Heart left ventricle (tissue), 13 donors: ENCODE measurements at regions not wholly inside any gene's neighbourhood (a gene's known extent, or its start where the extent isn't known, plus 50 kb on each side); places are given as distances from the start of the nearest gene placed in this dataset.

Experiments used
- CTCF ChIP-seq, 12 donors: fragments of 200-600 bp; sonication (generic) in 4 of 12; IDR thresholded peaks; one replicate each; pipeline versions ENCODE4 v1.5.0 to v1.8.0; 2018 to 2022; ENCODE audit warnings: antibody characterized with exemption in 12 of 12, mild to moderate bottlenecking in 5 of 12
- POLR2A ChIP-seq, 2 donors: fragments of 450-650 bp; IDR thresholded peaks; one replicate each; pipeline ENCODE4 v1.6.1; 2017; ENCODE audit warnings: antibody characterized with exemption in 2 of 2, mild to moderate bottlenecking in 2 of 2, moderate library complexity in 2 of 2
- donor health status: ischemic (EF 13 %, LVEDD 7.1; RV severe dilation, severe dysfunction).
- donor health status: DM: no; HTN: yes; CAD: no.
- donor health status: DM: no; HTN: no; CAD: no.
- donor health status: ischemic (EF 25% LVEDD 6.9; RV normal size, moderate dysfunction).
- donor health status: ischemic (EF 25% LVEDD 5.7; RV mildly dilated, moderate dysfunction).
- donor health status: ischemic (EF 35%, LVEDD 5.7; RV mildly dilated, moderate dysfunction).
- donor health status: nonischemic (EF 11% LVEDD 7.7; RV severe dilation, severe dysfunction).
- donor health status: DM: yes; HTN: yes; CAD: no.
- donor health status: PGD.
- donor health status: ischemic (EF 29% LVEDD 5.4; RV normal size, mild dysfunction).
- donor health status: nonischemic (EF 23%, LVEDD 6.1; RV moderate dilation, normal function).

GRCh38 chr1:234777856-234778220 is 167.9 kb upstream of the IRF2BP2 start:
- TF ChIP-seq POLR2A (IDR thresholded peaks at IDR 0.05) (no peak), CTCF (IDR thresholded peaks at IDR 0.05) (no peak)
